BE2C (cell line): ENCODE measurements at regions not wholly inside any gene's neighbourhood (a gene's known extent, or its start where the extent isn't known, plus 50 kb on each side); places are given as distances from the start of the nearest gene placed in this dataset.
A peak's percentile ranks its signal among the peaks of the same experiment; 100 is the strongest.

Experiments used
- DNase-seq: peaks from one replicate; pipeline ENCODE4 v3.0.0-alpha.2; 2020
- H3K27me3 ChIP-seq: fragments of 250-450 bp; sonication (Bioruptor Pico); 2 replicates; pipeline ENCODE4 v1.5.1; 2020; ENCODE audit warnings: mild to moderate bottlenecking
- H3K36me3 ChIP-seq: fragments of 250-450 bp; sonication (Bioruptor Pico); 2 replicates; pipeline ENCODE4 v1.5.1; 2020; ENCODE audit warnings: mild to moderate bottlenecking
- H3K4me1 ChIP-seq: fragments of 250-450 bp; sonication (Bioruptor Pico); 2 replicates; pipeline ENCODE4 v1.5.1; 2020
- H3K4me3 ChIP-seq: 2 replicates; pipeline ENCODE4 v1.5.1; 2011; ENCODE audit warnings: low read depth, low read length
- H3K9me3 ChIP-seq: fragments of 250-450 bp; sonication (Bioruptor Pico); 2 replicates; pipeline ENCODE4 v1.5.1; 2020
- CTCF ChIP-seq: IDR thresholded peaks from 2 replicates; pipeline ENCODE4 v1.5.1; 2012; ENCODE audit warnings: mild to moderate bottlenecking, low read depth, low read length

DNA sequence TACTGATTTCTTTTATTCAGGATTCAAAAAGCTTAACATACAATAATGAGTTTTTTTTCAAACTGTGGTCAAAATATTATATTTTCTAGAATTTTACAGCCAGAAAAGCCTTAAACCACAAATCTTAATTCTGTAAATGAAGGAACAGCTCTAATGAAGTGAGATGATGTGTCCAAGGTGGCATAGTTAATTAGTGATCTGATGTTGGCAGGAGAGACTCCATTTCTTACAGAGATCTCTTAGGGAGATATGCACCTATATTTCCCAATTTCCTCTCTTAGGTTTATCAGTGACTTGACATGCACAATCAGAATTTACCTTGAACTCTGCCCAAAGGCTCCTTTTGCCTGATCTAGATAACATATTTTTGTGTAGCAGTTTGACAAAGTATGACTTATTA is 211.1 kb upstream of the ZNF804B start:
- no peaks in the 10 kb centered on the region for H3K27me3 ChIP-seq
- DNase-seq = no peak
- H3K4me3 ChIP-seq = no peak overlapping the region
- H3K36me3 ChIP-seq = no peaks in the 10 kb centered on the region
- TF ChIP-seq CTCF = no peak
- no peaks in the 10 kb centered on the region for H3K4me1 ChIP-seq
- no peaks in the 10 kb centered on the region for H3K9me3 ChIP-seq

- H3K36me3 ChIP-seq = no peaks in the 10 kb centered on the region
- no peaks in the 10 kb centered on the region for H3K27me3 ChIP-seq
- peak; percentile 61 for DNase-seq
- H3K4me3 ChIP-seq = no peak overlapping the region
- TF ChIP-seq CTCF = peak; percentile 73
- H3K4me1 ChIP-seq = no peaks in the 10 kb centered on the region
- no peaks in the 10 kb centered on the region for H3K9me3 ChIP-seq
Observed at GRCh38 chr7:88546808-88547207, 212.7 kb upstream of the ZNF804B start.

GRCh38 chr7:88545663-88546062 is 213.8 kb upstream of the ZNF804B start:
- Histone ChIP-seq H3K4me1 (no peaks in the 10 kb centered on the region), H3K27me3 (no peaks in the 10 kb centered on the region), H3K4me3 (no peak overlapping the region), H3K36me3 (no peaks in the 10 kb centered on the region), H3K9me3 (no peaks in the 10 kb centered on the region; the same call in 1 of the 2 replicates)
- no peak for DNase-seq
- no peak for TF ChIP-seq CTCF

GRCh38 chr7:88540012-88540411 is 219.5 kb upstream of the ZNF804B start:
- Histone ChIP-seq H3K9me3 (no peaks in the 10 kb centered on the region; the same call in 1 of the 2 replicates), H3K4me3 (no peak overlapping the region), H3K4me1 (no peaks in the 10 kb centered on the region), H3K27me3 (no peaks in the 10 kb centered on the region), H3K36me3 (no peaks in the 10 kb centered on the region)
- no peak for TF ChIP-seq CTCF
- DNase-seq = no peak

DNA sequence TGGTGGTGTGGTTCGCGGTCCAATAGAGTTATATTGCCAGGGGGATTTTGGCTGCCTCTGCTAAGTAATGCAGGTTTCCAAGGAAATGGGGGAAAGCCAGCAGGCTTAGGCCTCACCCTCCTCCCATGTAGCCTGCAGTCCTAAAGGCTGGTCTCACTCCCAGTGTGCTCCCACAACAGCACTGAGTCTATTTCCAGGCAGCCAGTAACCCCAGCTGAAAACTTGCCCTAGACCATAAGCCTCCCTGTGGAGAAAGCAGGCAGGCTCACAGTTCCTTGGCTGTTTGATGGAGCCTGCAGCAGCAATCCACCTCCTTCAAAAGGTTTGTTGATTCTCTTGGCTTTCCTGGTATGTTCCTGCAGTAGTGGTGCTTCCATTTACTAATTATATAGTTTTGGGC is 220.0 kb upstream of the ZNF804B start:
- TF ChIP-seq CTCF = no peak
- no peak for DNase-seq
- Histone ChIP-seq H3K9me3 (no peaks in the 10 kb centered on the region; the same call in 1 of the 2 replicates), H3K27me3 (no peaks in the 10 kb centered on the region), H3K36me3 (no peaks in the 10 kb centered on the region), H3K4me1 (no peaks in the 10 kb centered on the region), H3K4me3 (no peak overlapping the region)

- Histone ChIP-seq H3K4me3 (no peak overlapping the region), H3K27me3 (no peaks in the 10 kb centered on the region), H3K9me3 (no peaks in the 10 kb centered on the region), H3K36me3 (no peaks in the 10 kb centered on the region), H3K4me1 (no peaks in the 10 kb centered on the region)
- no peak for DNase-seq
- TF ChIP-seq CTCF = no peak
Observed at GRCh38 chr7:88523645-88524044, 217.0 kb upstream of the STEAP4 start.
